ENCODE measurements at regions not wholly inside any gene's neighbourhood (a gene's known extent, or its start where the extent isn't known, plus 50 kb on each side); places are given as distances from the start of the nearest gene placed in this dataset.
A peak's percentile ranks its signal among the peaks of the same experiment; 100 is the strongest.

GRCh38 chr6:130513770-130514169, 148.0 kb downstream of the TMEM200A start:
- Mint-ChIP-seq H3K27ac (peak overlapping the region; percentile 13), H3K9me3 (peaks cover 3% of the 10 kb centered on the region), H3K36me3 (ENCODE audit: low read depth) (no peaks in the 10 kb centered on the region), H3K27me3 (ENCODE audit: low read depth, poor library complexity) (peaks cover 8% of the 10 kb centered on the region), H3K4me1 (peaks cover 6% of the 10 kb centered on the region), H3K4me3 (no peak overlapping the region)
- DNase-seq = no peak
- TF ChIP-seq CTCF (IDR thresholded peaks at IDR 0.05) = no peak

GRCh38 chr6:130514712-130515111, 148.9 kb downstream of the TMEM200A start:
- no peak for TF ChIP-seq CTCF (IDR thresholded peaks at IDR 0.05)
- H3K27me3 Mint-ChIP-seq (ENCODE audit: low read depth, poor library complexity) = peaks cover 8% of the 10 kb centered on the region
- no peaks in the 10 kb centered on the region for H3K36me3 Mint-ChIP-seq (ENCODE audit: low read depth)
- H3K27ac Mint-ChIP-seq = no peak overlapping the region
- DNase-seq = no peak
- peaks cover 3% of the 10 kb centered on the region for H3K9me3 Mint-ChIP-seq
- no peak overlapping the region for H3K4me3 Mint-ChIP-seq
- peaks cover 6% of the 10 kb centered on the region for H3K4me1 Mint-ChIP-seq

- peaks cover 4% of the 10 kb centered on the region for H3K27me3 Mint-ChIP-seq (ENCODE audit: low read depth, poor library complexity)
- no peak overlapping the region for H3K27ac Mint-ChIP-seq
- DNase-seq = no peak
- H3K4me3 Mint-ChIP-seq = no peak overlapping the region
- H3K36me3 Mint-ChIP-seq (ENCODE audit: low read depth) = no peaks in the 10 kb centered on the region
- no peak for TF ChIP-seq CTCF (IDR thresholded peaks at IDR 0.05)
- peaks cover 6% of the 10 kb centered on the region for H3K4me1 Mint-ChIP-seq
- H3K9me3 Mint-ChIP-seq = no peaks in the 10 kb centered on the region
Measured at GRCh38 chr6:130515306-130515705, 149.5 kb downstream of the TMEM200A start.

GRCh38 chr6:130516604-130517003, 150.8 kb downstream of the TMEM200A start:
- Mint-ChIP-seq H3K27me3 (ENCODE audit: low read depth, poor library complexity) (peaks cover 2% of the 10 kb centered on the region), H3K4me3 (no peak overlapping the region), H3K4me1 (peaks cover 6% of the 10 kb centered on the region), H3K36me3 (ENCODE audit: low read depth) (no peaks in the 10 kb centered on the region), H3K9me3 (peaks cover 7% of the 10 kb centered on the region), H3K27ac (no peak overlapping the region)
- DNase-seq = no peak
- TF ChIP-seq CTCF (IDR thresholded peaks at IDR 0.05) = no peak

- peaks cover 6% of the 10 kb centered on the region for H3K4me1 Mint-ChIP-seq
- H3K9me3 Mint-ChIP-seq = peaks cover 7% of the 10 kb centered on the region
- DNase-seq = no peak
- no peak overlapping the region for H3K27ac Mint-ChIP-seq
- H3K36me3 Mint-ChIP-seq (ENCODE audit: low read depth) = no peaks in the 10 kb centered on the region
- H3K27me3 Mint-ChIP-seq (ENCODE audit: low read depth, poor library complexity) = peaks cover 2% of the 10 kb centered on the region
- no peak overlapping the region for H3K4me3 Mint-ChIP-seq
- no peak for TF ChIP-seq CTCF (IDR thresholded peaks at IDR 0.05)
Measured at GRCh38 chr6:130517444-130517931, 151.7 kb downstream of the TMEM200A start.

GRCh38 chr6:130518588-130518987, 152.8 kb downstream of the TMEM200A start:
- H3K4me1 Mint-ChIP-seq = peaks cover 4% of the 10 kb centered on the region
- no peak for TF ChIP-seq CTCF (IDR thresholded peaks at IDR 0.05)
- peaks cover 7% of the 10 kb centered on the region for H3K9me3 Mint-ChIP-seq
- H3K27ac Mint-ChIP-seq = no peak overlapping the region
- H3K4me3 Mint-ChIP-seq = no peak overlapping the region
- DNase-seq = no peak
- H3K27me3 Mint-ChIP-seq (ENCODE audit: low read depth, poor library complexity) = peaks cover 6% of the 10 kb centered on the region
- no peaks in the 10 kb centered on the region for H3K36me3 Mint-ChIP-seq (ENCODE audit: low read depth)
